ENCODE measurements at regions not wholly inside any gene's neighbourhood (a gene's known extent, or its start where the extent isn't known, plus 50 kb on each side); places are given as distances from the start of the nearest gene placed in this dataset.

DNA sequence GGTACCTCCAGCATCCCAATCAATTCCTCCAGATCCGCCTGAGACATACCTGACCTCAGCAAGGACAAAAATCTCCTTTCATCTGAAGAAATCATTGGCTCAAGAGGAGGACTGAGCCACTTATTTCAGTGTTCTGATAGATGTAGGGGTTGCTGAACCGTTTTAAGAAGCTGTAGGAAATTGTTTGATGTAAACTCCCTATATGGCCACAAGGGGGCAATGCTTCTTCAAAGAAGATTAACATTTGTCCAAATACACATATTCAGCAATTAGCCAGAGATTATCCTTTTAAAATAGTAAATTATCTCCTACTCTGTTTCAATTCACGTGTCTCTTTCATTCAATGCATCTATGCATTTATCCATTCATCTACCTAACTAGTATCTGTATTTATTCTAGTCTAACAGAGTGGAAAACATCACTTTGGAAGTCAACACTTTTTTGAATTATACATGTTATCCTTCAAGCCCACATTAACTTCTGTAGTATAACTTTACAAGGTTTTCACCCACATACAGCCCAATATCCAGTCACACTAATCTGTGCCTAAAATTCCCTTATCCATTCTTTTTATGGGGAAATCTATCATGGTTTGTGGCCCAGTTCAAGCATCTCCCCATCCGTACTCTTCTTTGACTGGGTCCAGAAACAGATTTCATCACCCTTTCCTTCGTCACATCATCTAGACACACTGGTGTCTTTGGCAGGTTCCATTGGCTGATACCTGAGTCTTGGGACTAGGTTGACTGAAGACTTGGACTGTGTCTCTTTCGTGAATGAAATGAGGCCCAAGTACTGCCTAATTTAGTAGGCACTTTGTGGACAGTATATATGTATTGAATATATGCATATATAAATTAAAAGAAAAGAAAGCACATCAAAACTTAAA, 411.0 kb upstream of the OR4E1 start:
- peak overlapping the region; percentile 93 for H3K9ac ChIP-seq (ENCODE audit: low read depth, low read length, poor library complexity, severe bottlenecking)
- peak overlapping the region; percentile 75 for H3K4me3 ChIP-seq (ENCODE audit: low read length, poor library complexity, severe bottlenecking)
- TF ChIP-seq CTCF (conservative IDR thresholded peaks at IDR 0.05; ENCODE audit: low read length) (peak; percentile 78), EZH2phosphoT487 (IDR thresholded peaks at IDR 0.05; ENCODE audit: borderline replicate concordance) (no peak)
- H4K20me1 ChIP-seq (ENCODE audit: insufficient read depth, low read length, poor library complexity, severe bottlenecking), result no peaks in the 10 kb centered on the region
- no peaks in the 10 kb centered on the region for H3K36me3 ChIP-seq (ENCODE audit: insufficient read depth, low read length)
- peaks cover 33% of the 10 kb centered on the region for H3K4me1 ChIP-seq (ENCODE audit: insufficient read depth, low read length, poor library complexity, severe bottlenecking)
- peaks cover 24% of the 10 kb centered on the region for H3K79me2 ChIP-seq (ENCODE audit: insufficient read depth, low read length)
- H2AFZ ChIP-seq (ENCODE audit: low read length), result peak overlapping the region; percentile 38; the same call in 1 of the 2 replicates
- H3K4me2 ChIP-seq (ENCODE audit: low read depth, low read length, poor library complexity, severe bottlenecking), result peak overlapping the region; percentile 50
- H3K9me3 ChIP-seq (ENCODE audit: insufficient read depth, low read depth, low read length), result no peaks in the 10 kb centered on the region
- H3F3A ChIP-seq (ENCODE audit: low read depth), result peaks cover 3% of the 10 kb centered on the region; the same call in 1 of the 2 replicates
- no peaks in the 10 kb centered on the region for H3K27me3 ChIP-seq (ENCODE audit: insufficient read depth, low read length, poor library complexity, severe bottlenecking)
- no peaks in the 10 kb centered on the region for H3K9me2 ChIP-seq (replicated peaks; ENCODE audit: low read depth, low read length)

GRCh38 chr14:22081337-22081736, 407.7 kb upstream of the OR4E1 start:
- Histone ChIP-seq H3K4me3 (ENCODE audit: low read length, poor library complexity, severe bottlenecking) (peak overlapping the region; percentile 25), H4K20me1 (ENCODE audit: insufficient read depth, low read length, poor library complexity, severe bottlenecking) (no peaks in the 10 kb centered on the region), H3K9ac (ENCODE audit: low read depth, low read length, poor library complexity, severe bottlenecking) (peak overlapping the region; percentile 30), H3K9me3 (ENCODE audit: insufficient read depth, low read depth, low read length) (no peaks in the 10 kb centered on the region), H3K4me2 (ENCODE audit: low read depth, low read length, poor library complexity, severe bottlenecking) (peak overlapping the region; percentile 41), H3K9me2 (replicated peaks; ENCODE audit: low read depth, low read length) (no peaks in the 10 kb centered on the region), H2AFZ (ENCODE audit: low read length) (peak overlapping the region; percentile 16; the same call in 1 of the 2 replicates), H3K36me3 (ENCODE audit: insufficient read depth, low read length) (no peaks in the 10 kb centered on the region), H3K79me2 (ENCODE audit: insufficient read depth, low read length) (peaks cover 18% of the 10 kb centered on the region), H3K27me3 (ENCODE audit: insufficient read depth, low read length, poor library complexity, severe bottlenecking) (no peaks in the 10 kb centered on the region), H3K4me1 (ENCODE audit: insufficient read depth, low read length, poor library complexity, severe bottlenecking) (peaks cover 46% of the 10 kb centered on the region), H3F3A (ENCODE audit: low read depth) (peaks cover 3% of the 10 kb centered on the region; the same call in 1 of the 2 replicates)
- TF ChIP-seq EZH2phosphoT487 (IDR thresholded peaks at IDR 0.05; ENCODE audit: borderline replicate concordance) (no peak), CTCF (conservative IDR thresholded peaks at IDR 0.05; ENCODE audit: low read length) (no peak)

- H3K4me2 ChIP-seq (ENCODE audit: low read depth, low read length, poor library complexity, severe bottlenecking), result no peak overlapping the region
- no peaks in the 10 kb centered on the region for H3K9me3 ChIP-seq (ENCODE audit: insufficient read depth, low read depth, low read length)
- peaks cover 3% of the 10 kb centered on the region; the same call in 1 of the 2 replicates for H3K79me2 ChIP-seq (ENCODE audit: insufficient read depth, low read length)
- no peaks in the 10 kb centered on the region for H4K20me1 ChIP-seq (ENCODE audit: insufficient read depth, low read length, poor library complexity, severe bottlenecking)
- no peak overlapping the region for H3K9ac ChIP-seq (ENCODE audit: low read depth, low read length, poor library complexity, severe bottlenecking)
- H3K27me3 ChIP-seq (ENCODE audit: insufficient read depth, low read length, poor library complexity, severe bottlenecking), result no peaks in the 10 kb centered on the region
- H3K4me3 ChIP-seq (ENCODE audit: low read length, poor library complexity, severe bottlenecking), result no peak overlapping the region
- peaks cover 3% of the 10 kb centered on the region; the same call in 1 of the 2 replicates for H3F3A ChIP-seq (ENCODE audit: low read depth)
- no peak overlapping the region for H2AFZ ChIP-seq (ENCODE audit: low read length)
- H3K4me1 ChIP-seq (ENCODE audit: insufficient read depth, low read length, poor library complexity, severe bottlenecking), result peaks cover 37% of the 10 kb centered on the region
- no peaks in the 10 kb centered on the region for H3K9me2 ChIP-seq (replicated peaks; ENCODE audit: low read depth, low read length)
- H3K36me3 ChIP-seq (ENCODE audit: insufficient read depth, low read length), result no peaks in the 10 kb centered on the region
- TF ChIP-seq CTCF (conservative IDR thresholded peaks at IDR 0.05; ENCODE audit: low read length) (no peak), EZH2phosphoT487 (IDR thresholded peaks at IDR 0.05; ENCODE audit: borderline replicate concordance) (no peak)
These were observed 406.1 kb upstream of the OR4E1 start for GRCh38 chr14:22079766-22080165.

Data from Loucy (cell line).